ENCODE measurements at regions not wholly inside any gene's neighbourhood (a gene's known extent, or its start where the extent isn't known, plus 50 kb on each side); places are given as distances from the start of the nearest gene placed in this dataset.

GRCh38 chr4:115729739-115730266 is 616.4 kb upstream of the NDST4 start:
- TF ChIP-seq POLR2AphosphoS5 (IDR thresholded peaks at IDR 0.05; ENCODE audit: low read depth, low read length) (no peak), CTCF (IDR thresholded peaks at IDR 0.05) (no peak)
